HG02610 (cell line): ENCODE measurements at regions not wholly inside any gene's neighbourhood (a gene's known extent, or its start where the extent isn't known, plus 50 kb on each side); places are given as distances from the start of the nearest gene placed in this dataset.

Source experiments
- ATAC-seq: cut with Tn5 transposase; IDR thresholded peaks from one replicate; pipeline ENCODE4 v1.9.1; 2021; ENCODE audit warnings: mild to moderate bottlenecking, moderate library complexity; ENCODE audit not compliant: unreplicated experiment

GRCh38 chr11:31959716-31960115, 131.2 kb upstream of the RCN1 start:
- ATAC-seq, result no peak

GRCh38 chr11:31958076-31958735, 132.7 kb upstream of the RCN1 start:
- ATAC-seq, result peak; percentile 66

GRCh38 chr11:31957674-31958073, 133.2 kb upstream of the RCN1 start:
- peak; percentile 4 for ATAC-seq

GRCh38 chr11:31956310-31956709, 134.6 kb upstream of the RCN1 start:
- peak; percentile 58 for ATAC-seq

- ATAC-seq, result peak; percentile 2
These were observed 135.0 kb upstream of the RCN1 start for GRCh38 chr11:31955838-31956237.

GRCh38 chr11:31953803-31954327, 137.0 kb upstream of the RCN1 start:
- no peak for ATAC-seq

- peak; percentile 79 for ATAC-seq
These were observed 138.6 kb upstream of the PAX6 start for GRCh38 chr11:31949733-31950200.

GRCh38 chr11:31947051-31947450, 135.9 kb upstream of the PAX6 start:
- ATAC-seq, result no peak

- peak; percentile 99 for ATAC-seq
These were observed 132.1 kb upstream of the PAX6 start for GRCh38 chr11:31943056-31943780.

- ATAC-seq, result no peak
These were observed 129.4 kb upstream of the PAX6 start for GRCh38 chr11:31940371-31941037.

GRCh38 chr11:31939004-31939403, 127.9 kb upstream of the PAX6 start:
- no peak for ATAC-seq

- ATAC-seq, result no peak
These were observed 125.2 kb upstream of the PAX6 start for GRCh38 chr11:31936312-31936711.

GRCh38 chr11:31932879-31933278, 121.8 kb upstream of the PAX6 start:
- ATAC-seq, result no peak

- ATAC-seq, result no peak
These were observed 116.9 kb upstream of the PAX6 start for GRCh38 chr11:31927982-31928381.

- ATAC-seq, result no peak
These were observed 115.8 kb upstream of the PAX6 start for GRCh38 chr11:31926816-31927528.

GRCh38 chr11:31926106-31926505, 115.0 kb upstream of the PAX6 start:
- ATAC-seq, result no peak

GRCh38 chr11:31922450-31922849, 111.3 kb upstream of the PAX6 start:
- ATAC-seq, result peak; percentile 61

GRCh38 chr11:31921081-31921480, 110.0 kb upstream of the PAX6 start:
- no peak for ATAC-seq

GRCh38 chr11:31919175-31919574, 108.1 kb upstream of the PAX6 start:
- no peak for ATAC-seq

GRCh38 chr11:31915867-31916266, 104.7 kb upstream of the PAX6 start:
- no peak for ATAC-seq

- peak; percentile 56 for ATAC-seq
These were observed 102.9 kb upstream of the PAX6 start for GRCh38 chr11:31913985-31914384.
